SK-N-SH treated with all-trans-retinoic acid at 6 μM for 48 hours (cell line): ENCODE measurements at regions not wholly inside any gene's neighbourhood (a gene's known extent, or its start where the extent isn't known, plus 50 kb on each side); places are given as distances from the start of the nearest gene placed in this dataset.

Experiments used
- CREB5 ChIP-seq: fragments of 250-450 bp; sonication (Bioruptor Pico); IDR thresholded peaks from 2 replicates; pipeline ENCODE4 v1.5.1; 2020; ENCODE audit warnings: low read depth, mild to moderate bottlenecking, moderate library complexity
- CSRNP3 ChIP-seq: fragments of 250-450 bp; sonication (Bioruptor Pico); IDR thresholded peaks from 2 replicates; pipeline ENCODE4 v1.5.1; 2021; ENCODE audit warnings: mild to moderate bottlenecking, moderate library complexity
- OSR1 ChIP-seq: fragments of 250-450 bp; sonication (Bioruptor Pico); IDR thresholded peaks from 2 replicates; pipeline ENCODE4 v1.8.0; 2022; ENCODE audit warnings: moderate library complexity, mild to moderate bottlenecking, inconsistent platforms
- PATZ1 ChIP-seq: fragments of 250-450 bp; sonication (Bioruptor Pico); IDR thresholded peaks from 2 replicates; pipeline ENCODE4 v1.8.0; 2020; ENCODE audit warnings: mild to moderate bottlenecking, moderate library complexity, borderline replicate concordance
- POU6F1 ChIP-seq: fragments of 250-450 bp; sonication (Bioruptor Pico); IDR thresholded peaks from 2 replicates; pipeline ENCODE4 v1.8.0; 2021; ENCODE audit warnings: low read depth, mild to moderate bottlenecking, moderate library complexity, borderline replicate concordance
- PPARA ChIP-seq: fragments of 250-450 bp; sonication (Bioruptor Pico); IDR thresholded peaks from 2 replicates; pipeline ENCODE4 v1.5.0; 2020; ENCODE audit warnings: mild to moderate bottlenecking, borderline replicate concordance
- SNAI2 ChIP-seq: fragments of 250-450 bp; sonication (Bioruptor Pico); IDR thresholded peaks from 2 replicates; pipeline ENCODE4 v1.5.0; 2020; ENCODE audit warnings: mild to moderate bottlenecking, moderate library complexity
- TCF4 ChIP-seq: fragments of 250-450 bp; sonication (Bioruptor Pico); IDR thresholded peaks from 2 replicates; pipeline ENCODE4 v1.8.0; 2021; ENCODE audit warnings: mild to moderate bottlenecking, moderate library complexity, borderline replicate concordance
- ZFP3 ChIP-seq: fragments of 250-450 bp; sonication (Bioruptor Pico); IDR thresholded peaks from 2 replicates; pipeline ENCODE4 v1.5.0; 2020; ENCODE audit warnings: mild to moderate bottlenecking, moderate library complexity
- ZNF70 ChIP-seq: fragments of 450-650 bp; formaldehyde crosslinking; IDR thresholded peaks from 2 replicates; pipeline ENCODE4 v1.5.0; 2020; ENCODE audit warnings: mild to moderate bottlenecking, moderate library complexity
- ZNF8 ChIP-seq: fragments of 450-650 bp; formaldehyde crosslinking; IDR thresholded peaks from 2 replicates; pipeline ENCODE4 v1.5.0; 2020; ENCODE audit warnings: mild to moderate bottlenecking, moderate library complexity

GRCh38 chr12:126204326-126204725 lies 1139.1 kb downstream of the AACS start:
- TF ChIP-seq CREB5 (no peak), ZNF70 (no peak), CSRNP3 (no peak), TCF4 (no peak), OSR1 (no peak), POU6F1 (CRISPR knock-in tag) (no peak), PPARA (no peak), SNAI2 (CRISPR knock-in tag) (no peak), ZNF8 (CRISPR knock-in tag) (no peak), ZFP3 (CRISPR knock-in tag) (no peak), PATZ1 (CRISPR knock-in tag) (no peak)
